GM21381 (cell line): ENCODE measurements at regions not wholly inside any gene's neighbourhood (a gene's known extent, or its start where the extent isn't known, plus 50 kb on each side); places are given as distances from the start of the nearest gene placed in this dataset.
"Not testable (repeated sequence)": the region's sequence is repeated elsewhere in the genome, so short reads cannot be mapped to it uniquely, and the experiment has no call there.

ENCODE experiments used
- ATAC-seq: cut with Tn5 transposase; IDR thresholded peaks from one replicate; pipeline ENCODE4 v1.9.1; 2021; ENCODE audit warnings: mild to moderate bottlenecking, moderate library complexity; ENCODE audit not compliant: unreplicated experiment

- no peak for ATAC-seq
Observed at GRCh38 chr18:73365018-73365417, 497.2 kb upstream of the NETO1 start.

DNA sequence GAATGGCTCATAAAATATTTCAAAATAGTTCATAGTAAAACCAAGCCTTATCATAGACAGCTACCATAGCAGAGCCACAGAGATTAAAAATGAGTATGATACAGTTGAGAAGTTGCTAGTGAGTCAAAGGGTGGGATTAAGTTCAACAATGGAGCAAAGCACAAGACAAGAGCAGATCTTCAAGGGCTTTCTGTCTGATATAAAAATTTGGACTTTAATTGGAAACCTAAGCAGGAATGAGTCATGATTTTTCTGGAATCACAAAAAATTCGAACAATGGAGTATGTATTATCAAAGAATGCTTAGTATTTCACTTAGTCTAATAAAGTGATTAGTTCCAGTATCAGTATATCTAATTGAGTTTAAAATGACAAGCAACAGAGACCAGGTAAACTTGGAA is 487.3 kb upstream of the NETO1 start:
- no peak for ATAC-seq

DNA sequence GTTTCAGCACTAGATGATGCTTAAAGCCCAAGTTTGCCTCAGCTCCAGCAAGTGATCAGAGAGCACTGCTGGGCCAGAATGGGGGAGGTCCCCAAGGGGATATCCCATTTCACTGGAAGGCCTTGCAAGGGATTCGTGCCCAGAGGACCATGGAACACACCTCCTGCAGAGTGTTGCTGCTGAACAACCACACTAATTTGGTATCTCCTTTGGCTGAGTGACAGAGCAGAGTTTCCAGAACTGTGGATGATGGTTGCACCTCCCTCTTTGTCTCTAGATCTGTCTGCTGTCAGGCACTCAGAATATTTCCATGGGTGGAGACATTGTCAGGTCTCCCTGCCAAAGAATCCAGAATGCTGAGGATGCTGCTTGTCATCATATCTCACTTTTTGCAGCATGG is 484.8 kb upstream of the NETO1 start:
- no peak for ATAC-seq

- ATAC-seq: no peak
Observed at GRCh38 chr18:73340135-73340977, 472.6 kb upstream of the NETO1 start.

- ATAC-seq: no peak
Observed at GRCh38 chr18:73331212-73331772, 463.5 kb upstream of the NETO1 start.

- ATAC-seq: not testable (repeated sequence)
Observed at GRCh38 chr18:73330106-73330505, 462.3 kb upstream of the NETO1 start.

- not testable (repeated sequence) for ATAC-seq
Observed at GRCh38 chr18:73324187-73324831, 456.5 kb upstream of the NETO1 start.

GRCh38 chr18:73318739-73319479 is 451.1 kb upstream of the NETO1 start:
- ATAC-seq: no peak

DNA sequence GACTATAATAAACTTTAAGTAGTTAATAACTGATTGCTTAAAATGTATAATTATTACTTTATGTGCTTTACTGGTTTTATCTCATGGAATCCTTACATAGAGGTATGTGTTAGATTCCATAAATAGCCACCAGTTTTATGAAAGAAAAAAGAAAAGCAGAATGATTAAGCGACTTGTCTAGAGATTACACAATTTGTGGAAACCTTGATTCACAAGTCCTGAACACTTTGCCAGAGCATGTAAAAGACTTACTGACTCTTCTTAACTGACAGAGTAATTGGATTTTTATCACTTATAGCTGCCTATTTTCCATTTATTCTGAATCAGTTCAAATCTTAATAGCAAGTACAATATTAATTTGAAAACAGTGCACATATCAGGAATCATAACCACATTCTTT is 448.7 kb upstream of the NETO1 start:
- ATAC-seq: no peak

GRCh38 chr18:73315381-73315780 is 447.6 kb upstream of the NETO1 start:
- no peak for ATAC-seq

DNA sequence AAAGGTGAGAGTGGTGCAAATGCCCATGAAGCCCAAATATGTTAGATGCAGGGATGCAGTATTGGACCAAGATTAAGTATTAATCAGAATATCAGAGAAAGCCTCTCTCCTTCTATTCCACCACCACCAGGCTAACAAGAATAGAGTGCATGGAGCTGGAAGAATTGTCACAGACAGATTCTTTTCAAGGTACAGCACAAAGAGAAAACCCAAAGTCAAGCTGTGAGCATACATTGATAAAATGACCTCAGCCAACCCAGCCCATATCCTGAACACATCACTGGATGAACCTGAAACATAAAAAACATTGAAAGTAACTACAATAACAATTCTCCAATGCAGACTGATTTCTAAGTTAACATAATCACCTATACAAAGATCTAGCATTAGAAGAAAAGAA is 445.7 kb upstream of the NETO1 start:
- no peak for ATAC-seq

GRCh38 chr18:73296686-73297085 is 428.9 kb upstream of the NETO1 start:
- no peak for ATAC-seq

DNA sequence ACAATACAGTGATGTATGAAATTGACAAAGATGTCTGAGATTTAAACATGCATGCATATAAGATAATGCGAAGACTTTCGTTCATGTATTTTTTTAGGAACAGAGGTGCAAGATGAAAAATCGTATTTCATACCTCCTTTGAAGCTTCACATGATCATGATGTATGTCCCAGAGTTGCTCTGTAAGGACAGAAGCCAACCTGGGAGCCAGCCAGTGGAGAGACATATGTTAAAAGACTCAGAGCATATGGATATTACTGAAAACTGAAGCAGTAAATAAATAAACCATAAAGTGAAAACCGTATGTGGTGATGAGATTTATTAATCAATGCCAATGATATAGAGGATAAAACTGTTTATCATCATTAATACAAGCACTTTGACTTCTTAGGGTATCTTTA is 424.4 kb upstream of the NETO1 start:
- no peak for ATAC-seq

- ATAC-seq: no peak
Observed at GRCh38 chr18:73288813-73289212, 421.0 kb upstream of the NETO1 start.

DNA sequence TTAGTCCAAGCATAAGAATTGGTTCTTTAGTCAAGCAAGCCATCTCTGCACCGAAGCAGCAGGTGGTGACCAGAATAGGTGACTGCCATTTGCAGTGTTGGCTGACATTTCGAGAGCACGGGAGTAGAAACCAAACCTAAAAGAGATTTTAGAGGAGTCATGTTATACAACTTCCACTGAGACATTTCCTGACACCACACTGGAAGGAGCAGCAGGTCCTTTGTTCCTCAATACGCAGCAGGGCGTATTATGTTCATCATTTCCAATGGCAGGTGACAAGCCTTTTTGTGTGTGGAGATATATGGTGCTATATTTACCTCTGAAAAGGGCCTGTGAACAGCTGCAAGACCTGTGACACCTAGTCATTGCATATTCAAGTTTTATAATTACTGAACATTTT is 418.8 kb upstream of the NETO1 start:
- no peak for ATAC-seq

- ATAC-seq: no peak
Observed at GRCh38 chr18:73283788-73284187, 416.0 kb upstream of the NETO1 start.

DNA sequence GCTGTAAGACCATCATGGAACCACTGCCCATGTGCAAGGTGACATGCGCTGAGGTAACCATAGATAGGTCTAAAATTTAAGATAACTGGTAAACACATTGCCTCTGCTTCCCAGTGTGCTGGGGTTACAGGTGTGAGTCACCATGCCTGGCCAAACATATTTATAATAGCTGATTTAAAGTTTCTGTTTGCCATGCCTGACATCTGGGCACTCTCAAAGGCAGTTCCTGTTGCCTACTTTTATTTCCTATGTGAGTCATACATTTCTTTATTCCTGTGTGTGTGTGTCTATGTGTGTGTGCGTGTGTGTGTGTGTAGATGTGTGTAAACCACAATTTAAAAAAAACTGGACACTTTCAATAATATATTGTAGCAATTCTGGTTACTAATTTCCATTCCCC is 415.2 kb upstream of the NETO1 start:
- ATAC-seq: no peak

DNA sequence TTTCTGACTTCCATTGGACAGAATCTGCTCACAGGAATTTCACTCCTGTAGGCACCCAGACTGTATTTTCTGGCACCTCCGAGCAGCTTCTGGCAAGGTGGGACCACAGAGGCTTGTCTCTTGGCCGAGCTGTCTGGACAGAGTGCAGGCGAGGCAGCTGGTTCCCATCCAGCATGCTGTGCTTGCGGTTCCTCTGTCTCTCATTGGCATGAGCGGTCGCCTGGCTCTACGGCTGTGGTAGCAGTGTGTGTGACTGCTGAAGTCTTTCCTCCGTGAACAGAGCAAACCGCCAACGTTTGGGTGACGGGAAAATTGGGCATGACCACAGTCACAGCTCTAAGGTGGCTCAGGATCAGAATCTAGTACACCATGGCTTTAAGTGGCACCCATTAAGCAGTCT is 411.7 kb upstream of the NETO1 start:
- no peak for ATAC-seq

- no peak for ATAC-seq
Observed at GRCh38 chr18:73274812-73275621, 407.2 kb upstream of the NETO1 start.

DNA sequence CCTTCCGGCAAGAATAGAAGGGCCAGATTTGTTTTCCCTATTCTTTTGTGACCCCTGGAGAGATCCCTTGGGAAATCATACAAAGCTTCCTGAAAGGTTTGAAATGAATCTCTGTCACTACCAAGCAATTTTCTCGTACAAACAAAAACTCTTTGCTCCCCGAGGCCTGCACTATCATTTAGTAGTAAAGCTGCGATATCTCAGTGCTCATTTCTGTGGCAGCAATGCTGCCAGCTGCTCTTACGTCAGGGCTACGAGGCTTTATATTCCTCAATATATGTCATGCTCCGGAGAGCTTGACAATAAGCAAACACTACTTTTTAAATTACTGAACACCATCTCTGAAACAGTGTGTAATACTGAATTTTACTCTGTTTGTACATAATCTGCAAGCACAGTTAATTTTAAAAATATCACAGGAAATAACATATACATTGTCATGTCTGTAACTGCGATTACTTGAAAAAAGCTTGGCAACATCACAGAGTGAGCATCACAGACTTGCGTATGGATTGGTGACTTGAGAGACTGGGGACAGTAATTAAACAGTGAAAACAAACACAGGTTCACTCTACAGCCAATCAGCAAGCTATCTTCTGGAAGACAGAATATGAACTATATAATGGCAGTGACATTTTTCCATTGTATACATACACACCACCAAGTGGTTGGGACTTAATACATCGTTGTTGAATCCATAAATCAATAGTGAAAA is 403.3 kb upstream of the NETO1 start:
- ATAC-seq: no peak
